Globus pallidus (tissue), 1 donor: ENCODE measurements at regions not wholly inside any gene's neighbourhood (a gene's known extent, or its start where the extent isn't known, plus 50 kb on each side); places are given as distances from the start of the nearest gene placed in this dataset.
"Not testable (repeated sequence)": the region's sequence is repeated elsewhere in the genome, so short reads cannot be mapped to it uniquely, and the experiment has no call there.

Experiments used
- DNase-seq: peaks from one replicate; pipeline ENCODE4 v3.0.0-alpha.2; 2015; ENCODE audit warnings: low spot score

DNA sequence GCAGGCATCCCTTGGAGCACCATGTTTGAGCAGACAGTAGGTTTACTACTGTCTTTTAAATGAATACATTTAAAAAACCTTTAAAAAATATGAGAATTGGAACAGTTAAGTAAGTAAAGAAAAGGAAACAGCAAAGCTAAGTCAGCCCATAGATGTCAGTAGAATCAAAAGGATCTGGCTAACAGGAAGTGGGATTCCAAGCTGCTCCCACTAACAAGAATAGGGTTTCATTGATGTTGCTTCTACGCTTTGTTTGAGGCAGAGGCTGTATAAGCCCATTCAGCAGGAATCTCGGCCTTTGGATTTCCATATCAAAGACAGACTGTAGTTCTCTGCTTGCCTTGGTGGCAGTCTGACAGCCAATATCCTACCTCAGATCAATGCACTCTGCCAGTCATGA, 122.9 kb upstream of the ELAC2 start:
- no peak for DNase-seq

DNA sequence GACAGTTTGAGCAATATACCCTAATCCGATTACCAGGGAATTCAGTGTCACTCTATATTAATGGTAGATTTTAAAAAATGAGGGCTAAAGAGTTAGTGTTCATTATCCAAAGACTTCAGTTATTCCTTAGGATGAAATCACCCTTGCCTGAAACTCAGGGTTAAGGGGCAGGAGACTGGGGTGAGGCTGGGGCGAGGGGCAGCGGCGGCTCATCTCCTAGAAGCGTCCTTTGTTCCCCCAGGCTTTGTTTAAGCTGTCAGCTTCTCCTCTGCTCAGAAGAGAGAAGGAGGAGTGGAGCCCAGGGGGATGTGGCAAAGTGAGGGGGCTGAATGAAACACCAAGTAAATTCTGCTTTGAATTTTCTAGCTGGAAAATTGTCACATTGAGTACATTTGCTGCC, 117.7 kb upstream of the ELAC2 start:
- no peak for DNase-seq

DNA sequence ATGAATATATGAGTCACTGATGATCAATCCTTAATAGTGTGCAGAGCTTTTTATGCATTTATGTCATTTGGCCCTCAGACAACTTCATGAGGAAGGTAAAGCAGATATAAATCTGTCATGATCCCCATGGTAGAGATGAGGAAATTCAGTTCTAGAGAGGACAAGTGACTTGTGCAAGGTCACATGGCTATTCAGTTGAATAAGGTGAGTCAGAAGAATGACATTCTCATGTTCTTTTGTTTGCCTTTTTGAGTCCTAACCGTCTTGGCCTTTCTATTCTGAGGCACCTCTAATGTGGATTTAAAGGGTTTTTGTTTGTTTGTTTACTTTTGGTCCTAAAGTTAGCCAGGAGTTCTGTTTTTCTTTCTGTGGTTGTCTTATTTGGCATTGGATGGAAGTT, 116.2 kb upstream of the ELAC2 start:
- DNase-seq = no peak

DNA sequence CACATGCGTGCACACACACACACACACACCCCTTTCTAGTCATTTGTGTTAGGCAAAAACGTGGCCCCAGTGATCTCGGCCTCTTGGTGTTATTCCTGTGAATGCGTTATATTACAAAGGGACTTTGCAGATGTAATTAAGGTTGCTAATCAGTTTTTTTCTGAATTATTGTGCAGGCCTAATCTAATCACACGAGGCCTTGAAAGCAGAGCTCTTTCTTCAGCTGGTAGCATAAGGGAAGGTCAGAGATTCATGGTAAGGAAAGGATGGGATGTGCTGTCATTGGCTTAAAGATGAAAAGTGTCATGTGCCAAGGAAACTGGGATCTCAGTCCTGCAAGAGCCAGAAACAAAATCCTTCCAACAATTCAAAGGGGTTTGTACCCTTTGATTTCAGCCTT, 113.4 kb upstream of the ELAC2 start:
- DNase-seq = no peak

DNA sequence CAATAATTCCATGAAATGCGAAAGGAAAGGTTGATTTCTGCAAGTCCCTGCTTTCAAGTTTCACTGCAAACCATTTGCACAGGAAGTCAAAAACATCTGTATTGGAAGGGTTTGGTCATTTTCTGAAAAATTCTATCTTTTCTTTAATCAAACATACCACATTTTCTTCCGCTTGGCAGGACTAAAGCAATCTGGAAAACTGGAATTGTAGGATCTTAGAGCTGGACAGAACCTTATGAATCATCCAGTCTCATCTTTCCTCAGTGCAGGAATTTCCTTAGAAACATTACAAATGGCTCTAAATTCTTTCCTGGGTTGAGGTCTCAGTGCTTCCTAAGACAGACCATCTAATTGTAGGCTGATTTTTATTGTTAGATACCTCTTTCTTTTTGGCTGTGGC, 111.5 kb upstream of the ELAC2 start:
- DNase-seq = no peak

DNA sequence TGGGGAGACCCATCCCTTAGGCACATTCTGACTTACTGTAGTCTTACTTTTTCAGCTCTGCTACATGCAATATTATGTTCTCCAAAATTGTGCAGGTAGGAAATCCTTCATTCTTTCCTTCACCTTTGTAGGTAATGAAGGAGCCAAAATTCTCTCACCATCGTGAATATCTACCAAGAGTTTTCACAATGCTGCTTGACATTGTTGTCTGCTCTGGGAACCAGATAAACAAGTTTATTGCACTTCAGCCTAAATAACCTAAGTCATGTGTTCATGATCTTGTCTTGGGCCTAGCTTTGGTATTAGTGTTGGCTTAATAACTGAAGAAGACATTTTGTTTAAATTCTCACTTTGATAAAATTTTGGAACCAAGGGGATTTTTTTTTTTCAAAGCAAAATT, 110.8 kb upstream of the ELAC2 start:
- no peak for DNase-seq

DNA sequence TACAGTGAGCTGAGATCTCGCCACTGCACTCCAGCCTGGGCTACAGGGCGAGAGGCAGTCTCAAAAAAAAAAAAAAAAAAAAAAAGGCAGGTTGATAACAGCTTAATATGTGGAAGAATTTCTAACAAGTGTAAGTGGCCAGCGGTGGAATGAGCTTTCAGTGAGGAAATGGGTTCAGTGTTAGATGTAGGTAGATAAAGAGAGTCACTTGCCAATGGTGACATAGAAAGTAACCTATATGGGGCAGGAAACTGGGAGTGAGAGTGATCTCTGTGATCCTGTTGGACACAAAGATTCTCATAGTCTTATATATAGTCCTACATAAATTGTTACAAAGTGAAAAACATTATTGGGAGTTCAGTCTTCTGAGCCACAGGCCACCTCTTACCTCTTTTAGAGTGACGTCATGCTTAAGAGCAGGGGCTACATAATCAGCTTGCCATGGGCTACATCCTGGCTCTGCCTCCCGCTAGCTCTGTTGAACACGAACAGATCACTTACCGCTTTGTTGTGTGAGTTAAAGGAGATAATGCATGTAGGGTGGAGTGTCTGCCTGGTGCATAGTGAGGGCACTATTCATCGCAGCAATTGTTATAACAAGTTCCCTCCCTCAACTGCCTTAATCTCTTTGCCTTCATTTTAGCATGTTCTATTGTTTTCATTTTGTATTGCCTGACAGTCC, 110.2 kb upstream of the ELAC2 start:
- no peak for DNase-seq

DNA sequence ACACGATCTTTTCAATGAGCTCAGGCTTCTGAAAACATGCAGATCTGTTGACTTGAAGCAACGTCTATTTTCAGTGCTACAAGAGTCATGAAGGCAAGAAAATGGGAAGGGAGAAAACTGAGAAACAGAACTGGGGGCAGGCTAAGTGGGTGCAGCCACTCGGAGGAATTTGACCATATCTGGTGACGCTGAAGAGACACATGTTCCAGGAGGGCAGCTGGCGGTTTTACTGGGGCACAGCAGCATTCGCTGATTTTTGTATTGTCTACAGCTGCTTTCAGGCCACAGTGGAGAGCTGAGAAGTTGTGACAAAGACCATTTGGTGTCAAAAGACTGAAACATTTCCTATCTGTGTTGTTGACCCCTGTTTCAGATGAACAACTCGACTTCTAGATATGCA, 103.0 kb upstream of the ELAC2 start:
- DNase-seq = no peak

DNA sequence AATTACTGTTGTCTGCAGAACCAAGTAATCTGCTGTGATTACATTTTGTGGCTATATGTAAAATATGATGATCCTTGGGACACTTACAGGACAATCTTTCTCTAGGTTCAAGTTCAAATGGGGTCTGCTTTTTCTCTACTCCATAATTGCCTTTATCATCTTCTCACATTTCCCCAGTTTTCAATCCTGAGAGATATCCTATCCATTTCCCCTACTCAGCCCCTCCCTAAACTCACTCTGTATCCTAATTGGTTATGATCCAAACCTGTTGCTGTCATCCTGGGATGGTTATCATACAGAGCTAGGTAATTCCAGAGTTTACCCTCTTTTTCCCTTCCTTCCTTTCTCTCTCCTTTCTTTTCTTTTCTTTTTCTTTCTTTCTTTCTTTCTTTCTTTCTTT, 100.5 kb upstream of the ELAC2 start:
- no peak for DNase-seq

DNA sequence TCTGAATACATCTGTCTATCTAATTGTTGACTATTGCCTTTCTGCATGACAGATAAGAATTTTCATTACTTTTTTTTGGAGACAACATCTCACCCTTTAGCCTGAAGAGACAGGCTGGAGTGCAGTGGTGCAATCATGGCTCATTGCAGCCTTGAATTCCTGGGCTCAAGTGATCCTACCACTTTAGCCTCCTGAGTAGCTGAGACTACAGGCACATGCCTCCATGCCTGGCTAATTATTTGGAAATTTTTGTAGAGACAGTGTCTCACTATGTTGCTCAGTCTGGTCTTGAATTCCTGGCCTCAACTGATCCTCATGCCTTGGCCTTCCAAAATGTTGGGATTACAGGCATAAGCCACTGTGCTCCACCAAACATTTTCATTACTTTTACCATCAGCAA, 99.8 kb upstream of the ELAC2 start:
- no peak for DNase-seq

DNA sequence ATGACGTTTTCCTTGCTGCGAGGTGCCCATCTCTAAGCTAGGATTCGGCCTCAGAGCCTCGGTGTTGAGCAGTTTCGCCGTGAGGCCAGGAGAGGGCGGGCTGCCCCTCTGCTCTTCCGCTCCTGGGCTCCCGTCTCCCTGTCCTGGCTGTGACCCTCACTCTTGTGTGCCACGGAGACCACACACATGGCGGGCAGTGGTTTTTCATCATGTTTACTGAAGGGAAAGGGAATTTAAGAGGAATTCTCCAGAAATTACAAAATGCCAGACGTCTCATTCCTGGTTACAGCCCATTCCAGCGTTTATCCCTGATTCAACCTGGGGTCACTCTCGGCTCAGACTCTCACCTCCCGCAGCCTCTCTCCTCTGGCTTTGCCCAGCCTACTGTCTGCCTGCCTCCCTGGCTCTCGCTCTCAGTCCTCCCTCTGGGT, 96.8 kb upstream of the ELAC2 start:
- no peak for DNase-seq

DNA sequence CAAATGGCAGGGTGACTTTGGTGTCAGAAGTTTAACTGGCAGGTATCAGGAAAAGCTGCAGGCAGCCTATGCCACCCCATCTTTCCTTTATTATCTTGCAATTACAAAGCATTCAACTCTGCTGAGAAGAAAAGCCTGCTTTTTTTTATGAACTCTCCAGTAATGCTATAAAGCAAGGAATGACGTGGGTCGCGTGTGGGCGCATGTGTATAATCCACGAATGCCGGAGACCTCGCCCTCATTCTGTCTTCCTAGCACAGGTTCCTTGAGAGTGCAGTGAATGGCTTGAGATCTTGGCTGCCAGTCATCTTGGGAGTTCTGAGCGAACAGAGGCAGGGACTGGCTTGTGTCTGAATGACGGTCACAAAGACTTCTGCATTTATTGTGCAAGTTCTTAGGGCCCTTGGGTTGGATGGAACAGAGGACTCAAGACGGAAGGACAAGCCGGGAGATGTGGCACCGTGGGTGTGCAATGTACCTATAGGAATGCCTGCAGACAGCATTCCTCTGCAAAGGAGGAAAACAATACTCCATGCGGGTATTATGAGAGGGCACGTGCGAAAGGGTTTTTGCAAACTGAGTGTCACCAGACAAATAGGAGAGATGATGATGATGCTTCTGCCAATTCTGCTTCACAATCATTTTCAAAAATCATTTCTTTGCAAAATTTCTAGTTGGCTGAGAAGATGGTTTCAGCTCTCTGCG, 96.1 kb upstream of the ELAC2 start:
- no peak for DNase-seq

DNA sequence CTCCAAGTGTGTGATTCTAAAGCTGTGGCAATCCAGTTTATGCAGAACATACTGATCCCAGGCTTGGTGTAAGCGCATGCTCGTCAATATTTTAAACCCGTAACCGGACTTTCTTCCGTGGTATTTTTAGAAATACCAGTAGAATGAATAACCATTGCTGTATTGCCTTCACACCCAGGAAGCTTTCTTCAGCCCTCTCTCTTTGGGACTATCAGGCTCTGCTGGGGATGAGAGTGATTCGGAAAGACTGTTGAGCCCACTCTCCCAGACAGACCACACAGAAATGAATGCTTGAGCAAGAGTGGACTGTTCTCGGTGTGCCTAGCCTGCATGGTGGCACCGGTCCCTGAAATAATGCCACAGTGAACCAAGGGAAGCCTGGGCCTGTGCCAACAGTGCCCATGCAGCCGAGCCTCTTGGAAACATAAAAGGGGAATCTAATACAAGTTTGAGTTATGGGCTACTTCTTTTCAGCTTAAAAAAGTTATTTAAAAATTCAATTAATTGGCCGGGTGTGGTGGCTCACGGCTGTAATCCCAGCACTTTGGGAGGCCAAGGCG, 89.9 kb upstream of the ELAC2 start:
- DNase-seq = no peak

DNA sequence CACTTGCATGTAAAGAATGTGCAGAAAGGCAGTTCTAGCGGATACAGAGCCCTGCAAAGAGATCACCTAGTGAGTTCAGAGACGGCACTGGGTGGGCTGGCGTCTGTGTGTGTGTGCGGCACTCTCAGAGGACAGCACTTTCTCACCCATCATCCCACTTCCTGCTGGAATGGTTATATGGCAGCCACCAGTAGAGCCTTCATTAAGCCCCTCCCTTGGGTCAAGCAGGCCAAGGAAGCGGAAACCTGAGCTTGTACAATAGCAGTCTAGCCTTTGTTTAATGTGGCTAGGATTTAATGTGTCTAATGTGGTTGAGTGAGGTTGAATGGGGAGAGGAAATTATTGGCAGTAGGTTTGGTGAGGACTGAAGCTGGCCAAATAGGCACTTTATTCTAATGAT, 88.3 kb upstream of the ELAC2 start:
- no peak for DNase-seq

DNA sequence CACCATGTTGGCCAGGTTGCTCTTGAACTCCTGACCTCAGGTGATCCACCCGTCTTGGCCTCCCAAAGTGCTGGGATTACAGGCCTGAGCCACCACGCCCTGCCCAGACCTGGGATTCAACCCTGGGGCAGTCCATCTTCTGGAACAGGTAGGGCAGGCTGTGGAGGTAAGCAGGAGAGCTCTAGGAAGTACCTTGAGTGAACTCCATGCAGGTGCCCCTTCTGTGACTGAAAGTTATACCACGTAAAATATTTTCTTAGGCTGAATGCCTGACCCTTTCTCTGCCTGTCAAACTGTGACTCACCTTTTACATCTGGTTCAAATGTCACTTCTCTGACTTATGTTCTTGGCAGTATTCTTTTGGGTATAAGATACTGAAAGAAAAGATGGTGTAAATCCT, 86.7 kb upstream of the ELAC2 start:
- no peak for DNase-seq

DNA sequence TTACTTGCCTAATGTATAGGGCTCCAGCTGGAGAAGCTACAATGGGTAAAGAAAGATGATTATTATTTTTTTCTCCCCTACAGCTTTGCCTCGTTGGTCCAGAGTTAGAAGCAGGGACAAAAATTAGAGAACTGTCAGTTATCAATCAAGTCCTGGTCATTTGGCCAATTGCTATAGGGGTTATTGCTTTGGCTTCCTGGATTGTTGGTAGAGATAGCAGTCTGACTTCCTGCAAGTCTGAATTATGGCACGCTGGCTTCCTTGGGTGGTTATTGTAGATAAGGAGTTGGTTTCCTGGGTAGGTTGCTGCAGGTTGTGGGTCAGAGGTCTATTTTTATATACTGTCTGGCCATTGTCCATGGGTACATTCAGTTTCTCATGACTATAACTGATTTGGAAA, 84.7 kb upstream of the ELAC2 start:
- DNase-seq = no peak

DNA sequence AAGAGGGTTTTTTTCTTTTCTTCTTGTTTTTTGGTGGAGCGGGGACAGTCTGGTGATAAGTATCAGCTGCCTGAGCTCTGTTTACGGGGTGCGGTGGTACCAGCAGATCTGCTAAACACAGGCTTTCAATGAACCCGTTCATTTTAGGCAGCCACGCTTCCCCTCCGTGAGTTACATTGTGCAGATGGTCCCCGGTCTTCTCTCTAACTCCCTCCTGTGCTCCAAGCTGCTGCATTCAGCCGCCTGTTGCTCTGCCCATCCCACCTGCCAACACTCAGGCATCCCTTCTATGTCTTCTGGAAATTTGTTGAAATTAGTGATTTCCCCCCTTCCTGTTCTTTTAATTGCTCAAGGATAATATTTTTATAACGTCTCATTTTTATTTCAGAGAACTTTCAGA, 82.1 kb upstream of the ELAC2 start:
- no peak for DNase-seq

DNA sequence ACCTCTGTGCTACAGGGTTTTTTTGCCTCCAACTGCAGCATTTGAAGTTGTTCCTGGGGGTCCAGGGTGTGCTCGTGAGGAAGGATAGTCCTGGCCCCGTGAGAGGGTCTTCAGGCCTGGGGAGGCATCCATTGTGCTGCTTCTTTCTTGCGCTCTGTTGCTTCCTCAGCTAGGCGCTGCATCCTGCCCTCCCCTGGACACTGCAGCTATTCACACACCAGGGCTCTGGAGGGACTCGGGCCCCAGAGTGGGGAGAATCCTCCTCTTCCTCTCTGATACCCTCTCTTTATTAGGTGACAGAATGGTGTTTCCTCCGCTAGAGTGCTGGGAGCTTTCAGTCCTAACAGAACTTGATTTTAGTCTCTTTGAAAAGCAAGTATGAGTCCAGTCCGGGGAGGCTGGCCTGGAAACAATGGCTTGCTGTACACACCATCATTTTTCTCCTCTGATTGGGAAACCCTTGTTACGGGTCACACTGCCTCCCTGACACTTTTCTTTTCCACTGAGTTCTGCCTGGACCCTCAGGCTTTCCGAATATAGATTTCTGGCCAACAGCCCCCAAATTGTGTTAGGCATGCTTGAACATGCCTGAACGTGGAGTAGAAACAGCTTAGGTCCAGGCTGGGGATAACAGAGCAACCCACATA, 81.4 kb upstream of the ELAC2 start:
- DNase-seq = no peak

DNA sequence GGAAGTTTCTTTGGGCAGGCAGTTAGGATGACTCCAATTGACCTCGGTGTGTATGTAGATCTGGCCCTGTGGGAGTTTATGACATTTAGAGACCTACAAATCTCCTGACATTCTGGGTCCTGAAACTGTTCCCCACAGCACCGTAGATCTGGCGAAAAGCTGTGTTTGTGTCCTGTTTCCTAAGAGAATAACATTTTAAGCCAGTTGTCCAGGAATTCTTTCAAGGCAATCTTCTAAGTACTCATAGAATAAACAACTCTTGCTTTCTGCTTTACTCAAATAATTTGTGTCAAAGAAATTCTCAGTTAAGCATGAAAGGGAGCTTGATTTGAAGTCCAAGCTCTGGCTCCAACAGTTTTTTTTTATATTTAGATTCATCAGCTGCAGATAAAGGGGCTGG, 78.5 kb upstream of the ELAC2 start:
- DNase-seq = no peak

DNA sequence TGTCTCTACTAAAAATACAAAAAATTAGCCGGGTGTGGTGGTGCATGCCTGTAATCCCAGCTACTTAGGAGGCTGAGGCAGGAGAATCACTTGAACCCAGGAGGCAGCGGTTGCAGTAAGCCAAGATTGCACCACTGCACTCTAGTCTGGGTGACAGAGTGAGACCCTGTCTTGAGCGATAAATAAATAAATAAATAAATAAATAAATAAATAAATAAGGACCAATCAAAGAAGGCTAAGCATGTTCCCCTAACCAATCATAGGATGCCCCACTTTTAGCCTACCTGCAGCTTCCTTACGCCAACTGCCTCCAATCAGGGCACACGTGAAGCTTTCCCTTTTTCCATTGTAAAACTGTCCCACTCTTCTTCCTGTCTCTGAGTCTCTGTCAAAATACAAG, 74.2 kb upstream of the ELAC2 start:
- not testable (repeated sequence) for DNase-seq

DNA sequence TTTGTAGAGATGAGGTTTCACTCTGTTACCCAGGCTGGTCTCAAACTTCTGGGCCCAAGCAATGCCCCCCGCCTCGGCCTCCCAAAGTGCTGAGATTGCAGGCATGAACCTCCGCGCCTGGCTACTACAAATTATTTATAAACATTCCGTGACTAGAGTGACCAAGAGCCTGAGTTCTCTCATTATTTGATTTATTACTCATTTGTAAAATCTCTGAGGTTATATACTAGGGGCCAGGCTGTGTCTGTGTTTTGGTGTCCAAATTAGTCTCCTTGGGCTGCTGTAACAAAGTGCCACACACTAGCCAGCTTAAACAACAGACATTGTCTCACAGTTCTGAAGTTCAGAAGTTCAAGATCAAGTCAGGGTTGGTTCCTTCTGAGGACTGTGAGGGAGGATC, 70.8 kb upstream of the ELAC2 start:
- no peak for DNase-seq

DNA sequence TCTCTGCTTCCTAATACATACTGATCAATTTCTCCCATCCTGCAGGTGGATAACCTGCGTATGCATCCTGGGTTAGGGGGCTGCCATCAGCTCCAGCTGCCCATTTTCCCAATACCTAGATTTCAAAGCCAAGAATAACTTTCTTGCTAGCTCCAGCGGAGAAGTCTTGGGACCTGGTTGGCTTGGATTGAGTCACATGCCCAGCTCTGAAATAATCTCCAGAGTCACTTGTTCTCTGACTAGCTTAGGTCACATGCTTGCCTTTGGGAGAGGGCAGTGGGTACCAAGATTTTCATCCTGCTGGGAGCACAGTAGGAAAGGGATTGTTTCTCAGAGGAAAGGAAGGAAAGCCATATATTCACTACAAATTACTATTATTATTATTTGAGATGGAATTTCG, 70.0 kb upstream of the ELAC2 start:
- no peak for DNase-seq

DNA sequence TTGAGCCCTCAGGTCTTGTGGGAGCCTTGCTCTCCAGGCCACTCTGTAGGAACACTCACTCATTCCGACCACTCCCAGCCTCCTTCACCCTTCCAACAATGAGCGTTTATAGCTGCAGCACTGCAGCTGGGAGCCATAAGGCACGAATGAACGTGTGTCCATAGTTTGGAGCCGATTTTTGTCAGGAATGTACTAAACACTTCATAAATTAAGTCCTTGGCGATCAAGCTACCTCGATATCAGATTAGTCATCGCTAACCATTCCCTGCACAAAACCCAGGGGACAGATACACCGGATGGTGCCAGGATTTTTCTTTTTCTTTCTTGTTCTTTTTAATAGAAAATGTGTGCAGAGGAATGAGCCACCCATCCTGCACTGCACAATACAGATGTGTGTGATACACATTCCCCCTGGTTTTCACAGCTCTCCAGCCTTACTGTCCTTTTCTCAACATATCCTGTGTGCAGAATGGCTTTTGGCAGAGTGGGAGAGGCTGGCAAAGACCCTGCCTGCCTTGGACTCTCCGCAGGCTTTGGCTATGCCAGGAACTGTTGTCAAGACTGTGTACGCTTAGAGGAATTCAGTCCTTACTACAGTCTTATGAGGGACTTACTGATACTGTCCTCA, 68.4 kb upstream of the ELAC2 start:
- DNase-seq = no peak
